GM23338 (cell line): ENCODE measurements at regions not wholly inside any gene's neighbourhood (a gene's known extent, or its start where the extent isn't known, plus 50 kb on each side); places are given as distances from the start of the nearest gene placed in this dataset.

Experiments used
- ATAC-seq: fragments of 200-7000 bp; cut with Tn5 transposase; 3 replicates; pipeline ENCODE4 v1.9.1; 2020
- DNase-seq: peaks from one replicate; pipeline ENCODE4 v3.0.0-alpha.2; 2015; ENCODE audit warnings: low spot score
- H2AFZ ChIP-seq: fragments of 200-600 bp; sonication (generic); 2 replicates; pipeline ENCODE4 v1.8.0; 2016; ENCODE audit warnings: antibody characterized with exemption, mild to moderate bottlenecking, moderate library complexity
- H3F3A ChIP-seq: fragments of 200-600 bp; sonication (generic); replicated peaks from 2 replicates; pipeline ENCODE4 v1.8.0; 2017; ENCODE audit warnings: antibody characterized with exemption, mixed run types, low read depth
- H3K27ac ChIP-seq: fragments of 200-600 bp; sonication (generic); 2 replicates; pipeline ENCODE4 v1.6.1; 2016; ENCODE audit warnings: low read depth
- H3K27me3 ChIP-seq: fragments of 200-600 bp; sonication (generic); 2 replicates; pipeline ENCODE4 v1.8.0; 2016; ENCODE audit warnings: mild to moderate bottlenecking, mixed run types, moderate library complexity; ENCODE audit not compliant: insufficient read depth
- H3K36me3 ChIP-seq: fragments of 200-600 bp; sonication (generic); 2 replicates; pipeline ENCODE4 v1.8.0; 2016; ENCODE audit warnings: mild to moderate bottlenecking; ENCODE audit not compliant: insufficient read depth
- H3K4me1 ChIP-seq: fragments of 200-600 bp; sonication (generic); 2 replicates; pipeline ENCODE4 v1.8.0; 2016; ENCODE audit warnings: mild to moderate bottlenecking, moderate library complexity; ENCODE audit not compliant: insufficient read depth
- H3K4me2 ChIP-seq: fragments of 200-600 bp; sonication (generic); 2 replicates; pipeline ENCODE4 v1.7.1; 2017; ENCODE audit warnings: mixed run types
- H3K4me3 ChIP-seq: fragments of 200-600 bp; sonication (generic); 2 replicates; pipeline ENCODE4 v1.6.1; 2016; ENCODE audit warnings: mixed run types
- H3K79me2 ChIP-seq: fragments of 200-600 bp; sonication (generic); replicated peaks from 2 replicates; pipeline ENCODE4 v1.8.0; 2017; ENCODE audit warnings: mild to moderate bottlenecking; ENCODE audit not compliant: insufficient read depth
- H3K9me2 ChIP-seq: fragments of 200-600 bp; sonication (generic); 2 replicates; pipeline ENCODE4 v1.8.0; 2017; ENCODE audit not compliant: insufficient read depth
- H4K20me1 ChIP-seq: fragments of 200-600 bp; sonication (generic); replicated peaks from 2 replicates; pipeline ENCODE4 v1.8.0; 2017; ENCODE audit warnings: mild to moderate bottlenecking; ENCODE audit not compliant: insufficient read depth
- H3K27ac Mint-ChIP-seq: 2 replicates; pipeline ENCODE4 v1.8.0; 2020; ENCODE audit warnings: inconsistent platforms, mild to moderate bottlenecking, moderate library complexity, mixed read lengths
- H3K27me3 Mint-ChIP-seq: 3 replicates; pipeline ENCODE4 v1.8.0; 2022; ENCODE audit warnings: low read depth, mild to moderate bottlenecking, moderate library complexity, mixed read lengths, inconsistent platforms; ENCODE audit not compliant: insufficient read depth, poor library complexity
- H3K36me3 Mint-ChIP-seq: 3 replicates; pipeline ENCODE4 v1.8.0; 2021; ENCODE audit warnings: low read depth, mild to moderate bottlenecking, inconsistent platforms, moderate library complexity, mixed read lengths
- H3K4me1 Mint-ChIP-seq: 3 replicates; pipeline ENCODE4 v1.8.0; 2020; ENCODE audit warnings: mild to moderate bottlenecking, inconsistent platforms, mixed read lengths
- H3K4me3 Mint-ChIP-seq: 3 replicates; pipeline ENCODE4 v1.8.0; 2021; ENCODE audit warnings: moderate library complexity, mild to moderate bottlenecking, inconsistent platforms, mixed read lengths
- H3K9me3 Mint-ChIP-seq: 3 replicates; pipeline ENCODE4 v1.8.0; 2020; ENCODE audit warnings: moderate library complexity, mild to moderate bottlenecking, inconsistent platforms, mixed read lengths
- CREB1 ChIP-seq: fragments of 250-450 bp; sonication (Bioruptor Pico); IDR thresholded peaks from 2 replicates; pipeline ENCODE4 v1.5.0; 2020; ENCODE audit warnings: low read depth, mild to moderate bottlenecking, moderate library complexity
- EZH2 ChIP-seq: fragments of 200-600 bp; sonication (generic); IDR thresholded peaks from one replicate; pipeline ENCODE4 v1.8.0; 2017; ENCODE audit warnings: antibody characterized with exemption, mild to moderate bottlenecking, low read depth; ENCODE audit not compliant: unreplicated experiment
- EZH2phosphoT487 ChIP-seq: fragments of 200-600 bp; sonication (generic); IDR thresholded peaks from one replicate; pipeline ENCODE4 v1.8.1; 2018; ENCODE audit warnings: antibody characterized with exemption; ENCODE audit not compliant: unreplicated experiment
- JUNB ChIP-seq: IDR thresholded peaks from one replicate; pipeline ENCODE4 v1.6.1; 2016; ENCODE audit warnings: antibody characterized with exemption; ENCODE audit not compliant: unreplicated experiment
- NANOG ChIP-seq: IDR thresholded peaks from 2 replicates; pipeline ENCODE4 v1.6.1; 2016; ENCODE audit warnings: antibody characterized with exemption, borderline replicate concordance
- POLR2AphosphoS5 ChIP-seq: IDR thresholded peaks from 2 replicates; pipeline ENCODE4 v1.6.1; 2016; ENCODE audit warnings: antibody characterized with exemption, low read depth
- REST ChIP-seq: IDR thresholded peaks from one replicate; pipeline ENCODE4 v1.6.1; 2018; ENCODE audit warnings: antibody characterized with exemption; ENCODE audit not compliant: unreplicated experiment
- ZNF114 ChIP-seq: fragments of 250-450 bp; sonication (Bioruptor Pico); IDR thresholded peaks from 2 replicates; pipeline ENCODE4 v1.5.0; 2020; ENCODE audit warnings: mild to moderate bottlenecking, moderate library complexity
- ZNF331 ChIP-seq: fragments of 250-450 bp; sonication (Bioruptor Pico); IDR thresholded peaks from 2 replicates; pipeline ENCODE4 v1.5.0; 2020; ENCODE audit warnings: low read depth, mild to moderate bottlenecking, moderate library complexity
- TF ChIP-seq, protein P1 (sequence below): IDR thresholded peaks from 2 replicates; pipeline ENCODE4 v1.6.1; 2016; ENCODE audit warnings: antibody characterized with exemption

DNA sequence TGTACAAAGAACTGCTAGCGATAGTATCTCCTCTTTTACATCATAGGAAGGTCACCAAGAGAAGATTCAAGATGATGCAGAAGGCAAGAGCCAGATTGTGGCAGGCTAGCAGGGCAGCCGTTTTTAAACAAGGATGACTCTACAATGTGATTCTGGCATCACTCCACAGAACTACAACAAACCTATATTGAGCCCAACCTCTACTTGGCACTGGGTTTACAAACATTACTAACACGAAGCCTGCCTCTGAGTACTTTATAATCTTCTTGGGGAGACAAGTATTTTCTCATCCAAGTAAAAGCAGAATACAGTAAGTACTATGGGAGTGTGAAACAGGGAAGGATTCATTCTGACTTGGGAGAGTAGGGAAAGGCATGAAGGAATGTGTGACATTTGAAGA is 448.6 kb downstream of the ZNF608 start (continued):
- no peak for TF ChIP-seq POLR2AphosphoS5
- no peak for TF ChIP-seq ZNF114 (CRISPR knock-in tag)
- TF ChIP-seq, protein P1, sequence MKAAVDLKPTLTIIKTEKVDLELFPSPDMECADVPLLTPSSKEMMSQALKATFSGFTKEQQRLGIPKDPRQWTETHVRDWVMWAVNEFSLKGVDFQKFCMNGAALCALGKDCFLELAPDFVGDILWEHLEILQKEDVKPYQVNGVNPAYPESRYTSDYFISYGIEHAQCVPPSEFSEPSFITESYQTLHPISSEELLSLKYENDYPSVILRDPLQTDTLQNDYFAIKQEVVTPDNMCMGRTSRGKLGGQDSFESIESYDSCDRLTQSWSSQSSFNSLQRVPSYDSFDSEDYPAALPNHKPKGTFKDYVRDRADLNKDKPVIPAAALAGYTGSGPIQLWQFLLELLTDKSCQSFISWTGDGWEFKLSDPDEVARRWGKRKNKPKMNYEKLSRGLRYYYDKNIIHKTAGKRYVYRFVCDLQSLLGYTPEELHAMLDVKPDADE, result no peak
- no peak for TF ChIP-seq EZH2phosphoT487
- TF ChIP-seq REST, result no peak
- no peak for TF ChIP-seq JUNB
- no peak for TF ChIP-seq NANOG
- TF ChIP-seq CREB1 (CRISPR knock-in tag), result no peak

DNA sequence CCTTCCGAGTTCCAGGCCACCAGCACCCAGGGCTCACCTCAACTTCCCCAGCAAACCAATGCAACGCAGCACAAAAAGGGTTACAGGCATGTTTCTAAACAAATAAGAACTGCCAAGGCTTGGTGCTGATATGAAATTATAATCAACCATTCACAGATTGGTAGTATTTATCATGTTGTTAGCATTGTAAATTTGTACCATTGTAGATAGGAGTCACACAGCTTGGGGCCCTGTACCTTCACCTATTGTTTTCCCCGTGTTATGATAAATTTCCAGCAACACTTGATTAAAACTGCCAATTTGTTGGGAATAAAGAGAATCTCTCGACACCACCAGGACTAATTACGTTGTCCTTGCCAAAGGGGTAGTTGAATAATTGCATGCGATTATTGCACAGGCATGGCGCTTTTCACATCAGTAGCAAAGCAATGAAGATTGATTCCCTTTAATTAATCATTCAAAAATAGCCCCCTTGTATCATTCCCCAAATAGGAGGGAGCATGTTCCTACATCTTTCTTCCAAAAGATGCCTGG is 454.1 kb downstream of the ZNF608 start:
- no peak overlapping the region for H3K4me3 ChIP-seq
- TF ChIP-seq JUNB (no peak), CREB1 (CRISPR knock-in tag) (no peak), EZH2 (no peak), ZNF331 (CRISPR knock-in tag) (no peak), POLR2AphosphoS5 (no peak)
- no peaks in the 10 kb centered on the region for H3K79me2 ChIP-seq
- no peaks in the 10 kb centered on the region for H4K20me1 ChIP-seq
- H3K9me2 ChIP-seq, result peaks cover 3% of the 10 kb centered on the region; the same call in 1 of the 2 replicates
- Mint-ChIP-seq H3K4me1 (peaks cover 15% of the 10 kb centered on the region), H3K36me3 (peaks cover 21% of the 10 kb centered on the region), H3K27me3 (peaks cover 1% of the 10 kb centered on the region), H3K27ac (no peak overlapping the region), H3K4me3 (no peak overlapping the region), H3K9me3 (peaks cover 8% of the 10 kb centered on the region; the same call in 2 of the 3 replicates)
- peaks cover 8% of the 10 kb centered on the region for H3K4me1 ChIP-seq
- no peaks in the 10 kb centered on the region for H3F3A ChIP-seq
- no peak overlapping the region for H2AFZ ChIP-seq
- DNase-seq (no peak), ATAC-seq (no peak)
- no peak overlapping the region for H3K4me2 ChIP-seq
- no peaks in the 10 kb centered on the region for H3K36me3 ChIP-seq
- H3K27me3 ChIP-seq, result no peaks in the 10 kb centered on the region
- H3K27ac ChIP-seq, result no peak overlapping the region
